ENCODE measurements at regions not wholly inside any gene's neighbourhood (a gene's known extent, or its start where the extent isn't known, plus 50 kb on each side); places are given as distances from the start of the nearest gene placed in this dataset.

DNA sequence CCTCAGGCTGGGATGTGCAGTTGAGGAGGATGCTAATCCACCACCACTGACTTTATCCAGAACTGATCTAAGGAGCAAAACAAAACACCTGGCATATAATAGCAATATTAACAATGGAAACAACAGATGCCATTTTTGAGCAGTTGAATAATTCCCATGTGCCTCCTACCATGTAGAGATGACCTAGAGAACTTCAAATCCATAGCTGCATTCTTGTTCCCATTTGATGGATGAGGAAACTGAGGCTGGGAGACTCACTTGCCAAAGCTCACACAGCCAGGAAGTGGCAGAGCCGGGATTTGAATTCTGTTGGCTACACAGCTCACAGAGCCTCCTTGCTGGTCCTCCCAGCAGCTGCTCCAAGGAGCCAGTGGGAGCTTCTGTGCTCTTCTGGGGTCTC is 155.8 kb upstream of the MYL2 start:
- TF ChIP-seq RARB (CRISPR knock-in tag; IDR thresholded peaks at IDR 0.05): no peak
- TF ChIP-seq KDM1A (IDR thresholded peaks at IDR 0.05; ENCODE audit: low read depth): no peak; the same call in 1 of the 2 replicates
- no peak for TF ChIP-seq POLR2A (IDR thresholded peaks at IDR 0.05; ENCODE audit: low read length)
- no peak for TF ChIP-seq PHF8 (IDR thresholded peaks at IDR 0.05; ENCODE audit: borderline replicate concordance, low read depth)
- no peak for TF ChIP-seq SMC3 (IDR thresholded peaks at IDR 0.05)
- TF ChIP-seq EP300 (IDR thresholded peaks at IDR 0.05): no peak
- TF ChIP-seq CTCF (IDR thresholded peaks at IDR 0.05): no peak
- no peak for TF ChIP-seq CBX2 (IDR thresholded peaks at IDR 0.05; ENCODE audit: borderline replicate concordance, low read depth)
- TF ChIP-seq MYC (IDR thresholded peaks at IDR 0.05; ENCODE audit: borderline replicate concordance, low read length): no peak

All from A549 (cell line).